K562 (cell line): ENCODE measurements at regions not wholly inside any gene's neighbourhood (a gene's known extent, or its start where the extent isn't known, plus 50 kb on each side); places are given as distances from the start of the nearest gene placed in this dataset.

Experiments used
- ATAC-seq: fragments of 200-7000 bp; cut with Tn5 transposase; 3 replicates; pipeline ENCODE4 v1.9.1; 2020; ENCODE audit warnings: moderate library complexity
- BruUV-seq: library from RNA; stranded (reverse); fragments of 400-500 nt; replicated peaks from 2 replicates; lab custom pipeline; 2021; lab: Mats Ljungman, UMichigan
- CTCF ChIA-PET: fragments of 300-600 bp; formaldehyde crosslinking; extraction: SDS; loops from one replicate; lab custom pipeline; 2021; ENCODE audit warnings: low intra/inter-chr PET ratio; lab: Yijun Ruan, JAX
- POLR2A ChIA-PET: fragments of 300-600, 350-650 bp; sonication (Branson Sonifier 250); formaldehyde crosslinking; extraction: SDS; loops from one replicate; lab custom pipeline; 2021; ENCODE audit warnings: antibody characterized with exemption, inconsistent platforms; lab: Yijun Ruan, JAX
- DNase-seq, 4 experiments: peaks; one replicate each; pipeline versions ENCODE4 v3.0.0 to v3.0.0-alpha.2; 2011 to 2018; ENCODE audit warnings: low spot score in 3 of 4, mixed read lengths in 3 of 4; ENCODE audit errors: extremely low read depth in 1 of 4
- FAIRE-seq: peaks from 2 replicates; lab custom pipeline; 2011; peaks lifted over from hg19 to GRCh38; lab: Jason Lieb, UNC
- H2AFZ ChIP-seq: 2 replicates; pipeline ENCODE4 v1.6.0; 2011; ENCODE audit warnings: low read depth, low read length, control low read depth, inconsistent platforms
- H3K27ac ChIP-seq: fragments of 200-600 bp; 3 replicates; pipeline ENCODE4 v1.8.0; 2011; ENCODE audit warnings: low read depth, mild to moderate bottlenecking, control low read depth, inconsistent platforms, low read length, moderate library complexity, mixed read lengths; ENCODE audit errors: extremely low read depth
- H3K27me3 ChIP-seq, 2 experiments: fragments of 300-600 bp in 1 of 2; 2 replicates in 1 of 2; 3 replicates in 1 of 2; pipeline versions ENCODE4 v1.6.0 to v1.8.0; 2011; ENCODE audit warnings: inconsistent platforms in 2 of 2, low read length in 2 of 2, mild to moderate bottlenecking in 1 of 2, mixed read lengths in 1 of 2, moderate library complexity in 1 of 2; ENCODE audit not compliant: control insufficient read depth in 2 of 2, insufficient read depth in 2 of 2
- H3K36me3 ChIP-seq: fragments of 300-600 bp; 3 replicates; pipeline ENCODE4 v1.8.0; 2011; ENCODE audit warnings: mild to moderate bottlenecking, low read length, inconsistent platforms; ENCODE audit not compliant: control insufficient read depth, insufficient read depth
- H3K4me1 ChIP-seq, 2 experiments: fragments of 200-600 bp in 1 of 2; replicated peaks in 1 of 2; 2 replicates in 1 of 2; 3 replicates in 1 of 2; pipeline versions ENCODE4 v1.5.1 to v1.8.0; 2011; ENCODE audit warnings: inconsistent platforms in 2 of 2, low read length in 2 of 2, mild to moderate bottlenecking in 1 of 2, mixed read lengths in 1 of 2, moderate library complexity in 1 of 2; ENCODE audit not compliant: control insufficient read depth in 2 of 2, insufficient read depth in 2 of 2
- H3K4me2 ChIP-seq: 2 replicates; pipeline ENCODE4 v1.6.1; 2011; ENCODE audit warnings: low read length, control low read depth, inconsistent platforms, mixed read lengths; ENCODE audit not compliant: insufficient read depth
- H3K4me3 ChIP-seq: fragments of 200-600 bp; sonication (generic), shearing (Covaris generic); 2 replicates; pipeline ENCODE4 v1.5.1; 2016; ENCODE audit warnings: control low read depth, inconsistent platforms
- H3K79me2 ChIP-seq: fragments of 200-600 bp; 3 replicates; pipeline ENCODE4 v1.8.0; 2011; ENCODE audit warnings: low read length, inconsistent platforms; ENCODE audit not compliant: control insufficient read depth, insufficient read depth
- H3K9ac ChIP-seq, 2 experiments: 2 replicates each; pipeline versions ENCODE4 v1.6.0 to v1.6.1; 2011; ENCODE audit warnings: low read depth in 2 of 2, low read length in 2 of 2, control low read depth in 1 of 2, inconsistent platforms in 1 of 2, mild to moderate bottlenecking in 1 of 2, mixed read lengths in 1 of 2; ENCODE audit not compliant: insufficient read depth in 1 of 2
- H3K9me1 ChIP-seq: one replicate; pipeline ENCODE4 v1.6.0; 2011; ENCODE audit warnings: inconsistent platforms, mild to moderate bottlenecking, low read length, moderate library complexity; ENCODE audit not compliant: control insufficient read depth, insufficient read depth
- H3K9me3 ChIP-seq: replicated peaks from 2 replicates; pipeline ENCODE4 v1.5.1; 2011; ENCODE audit warnings: low read depth, low read length, inconsistent platforms; ENCODE audit not compliant: control insufficient read depth, insufficient read depth
- H4K20me1 ChIP-seq: replicated peaks from 2 replicates; pipeline ENCODE4 v1.6.1; 2011; ENCODE audit warnings: low read length, inconsistent platforms, mixed read lengths; ENCODE audit not compliant: control insufficient read depth, insufficient read depth
- ARNT ChIP-seq, 2 experiments: fragments of 450-650 bp; IDR thresholded peaks; 2 replicates each; pipeline ENCODE4 v1.6.1; 2016; ENCODE audit warnings: mild to moderate bottlenecking in 1 of 2
- CREBBP ChIP-seq: IDR thresholded peaks from one replicate; pipeline ENCODE4 v1.6.1; 2012; ENCODE audit warnings: low read depth, mild to moderate bottlenecking, control low read depth, inconsistent platforms, low read length
- HDGF ChIP-seq: fragments of 450-650 bp; IDR thresholded peaks from 2 replicates; pipeline ENCODE4 v1.6.1; 2016
- HEY1 ChIP-seq: fragments of 250-450 bp; sonication (Bioruptor Pico); IDR thresholded peaks from 2 replicates; pipeline ENCODE4 v1.5.0; 2020; ENCODE audit warnings: mild to moderate bottlenecking, moderate library complexity, borderline replicate concordance
- HMG20B ChIP-seq: fragments of 250-450 bp; sonication (Bioruptor Pico); IDR thresholded peaks from 2 replicates; pipeline ENCODE4 v1.5.0; 2021; ENCODE audit warnings: mild to moderate bottlenecking
- KDM2B ChIP-seq: fragments of 250-450 bp; sonication (Bioruptor Pico); IDR thresholded peaks from 2 replicates; pipeline ENCODE4 v1.8.0; 2021; ENCODE audit warnings: mild to moderate bottlenecking, moderate library complexity
- LARP7 ChIP-seq: fragments of 450-650 bp; IDR thresholded peaks from 2 replicates; pipeline ENCODE4 v1.6.1; 2016
- MECOM ChIP-seq: fragments of 250-450 bp; sonication (Bioruptor Pico); IDR thresholded peaks from 2 replicates; pipeline ENCODE4 v1.8.0; 2022; ENCODE audit warnings: inconsistent platforms
- MYNN ChIP-seq, 2 experiments: sonication (generic); formaldehyde crosslinking in 1 of 2; IDR thresholded peaks; 2 replicates each; pipeline versions ENCODE4 v1.5.0 to v1.6.1; 2016 to 2020; ENCODE audit warnings: antibody characterized with exemption in 1 of 2, missing genetic modification reagents in 1 of 2
- NCOA4 ChIP-seq: fragments of 450-650 bp; IDR thresholded peaks from 2 replicates; pipeline ENCODE4 v1.6.1; 2018; ENCODE audit warnings: mild to moderate bottlenecking; ENCODE audit not compliant: partially characterized antibody
- NFE2 ChIP-seq: IDR thresholded peaks from 2 replicates; pipeline ENCODE4 v1.6.1; 2014; ENCODE audit warnings: antibody characterized with exemption, low read depth
- NRF1 ChIP-seq, 2 experiments: fragments of 450-650 bp; IDR thresholded peaks in 1 of 2; conservative IDR thresholded peaks in 1 of 2; 2 replicates each; pipeline ENCODE4 v1.6.1; 2014; ENCODE audit warnings: mild to moderate bottlenecking in 2 of 2
- PHF20 ChIP-seq: fragments of 450-650 bp; IDR thresholded peaks from 2 replicates; pipeline ENCODE4 v1.6.1; 2018; ENCODE audit not compliant: partially characterized antibody
- SMAD1 ChIP-seq: fragments of 150-350 bp; IDR thresholded peaks from 2 replicates; pipeline ENCODE4 v1.6.1; 2014; ENCODE audit warnings: low read length, low read depth; ENCODE audit not compliant: partially characterized antibody
- TARDBP ChIP-seq: fragments of 450-650 bp; IDR thresholded peaks from 2 replicates; pipeline ENCODE4 v1.6.1; 2016
- ZEB2 ChIP-seq: fragments of 450-650 bp; IDR thresholded peaks from 2 replicates; pipeline ENCODE4 v1.6.1; 2016
- ZNF12 ChIP-seq: sonication (generic); formaldehyde crosslinking; IDR thresholded peaks from 2 replicates; pipeline ENCODE4 v1.4.0; 2020; ENCODE audit warnings: mild to moderate bottlenecking, missing genetic modification reagents
- ZNF217 ChIP-seq: sonication (generic); formaldehyde crosslinking; IDR thresholded peaks from 2 replicates; pipeline ENCODE4 v1.8.0; 2022; ENCODE audit warnings: mild to moderate bottlenecking, missing genetic modification reagents
- ZNF780A ChIP-seq: fragments of 250-450 bp; sonication (Bioruptor Pico); IDR thresholded peaks from 2 replicates; pipeline ENCODE4 v1.5.0; 2021; ENCODE audit warnings: mild to moderate bottlenecking
- WGBS: fragments of 100-300 bp; shearing (Covaris generic); methylation state at CpG from one replicate; pipeline ENCODE4 v1.1.6; 2016; ENCODE audit warnings: low coverage, mixed read lengths; ENCODE audit not compliant: insufficient coverage; ENCODE audit errors: missing lambda C conversion rate; 5-methylcytosine and 5-hydroxymethylcytosine counted together
- in situ Hi-C: fragments of 300-500 bp; cut with MboI; formaldehyde crosslinking; loops from 4 replicates; pipeline ENCODE4 v1.15.0; 2018; ENCODE audit warnings: inconsistent platforms, mixed read lengths
- intact Hi-C: fragments of 100-400 bp; cut with micrococcal nuclease; formaldehyde crosslinking; loops from 2 replicates; pipeline ENCODE4 v1.14.2; 2022
- TF ChIP-seq, protein P1 (sequence below): sonication (generic); formaldehyde crosslinking; IDR thresholded peaks from 2 replicates; pipeline ENCODE4 v1.8.0; 2022; ENCODE audit warnings: missing genetic modification reagents, mild to moderate bottlenecking, moderate library complexity, borderline replicate concordance
- TF ChIP-seq, protein P2 (sequence below): fragments of 250-450 bp; sonication (Bioruptor Pico); IDR thresholded peaks from 2 replicates; pipeline ENCODE4 v1.4.0; 2020; ENCODE audit warnings: mild to moderate bottlenecking

DNA sequence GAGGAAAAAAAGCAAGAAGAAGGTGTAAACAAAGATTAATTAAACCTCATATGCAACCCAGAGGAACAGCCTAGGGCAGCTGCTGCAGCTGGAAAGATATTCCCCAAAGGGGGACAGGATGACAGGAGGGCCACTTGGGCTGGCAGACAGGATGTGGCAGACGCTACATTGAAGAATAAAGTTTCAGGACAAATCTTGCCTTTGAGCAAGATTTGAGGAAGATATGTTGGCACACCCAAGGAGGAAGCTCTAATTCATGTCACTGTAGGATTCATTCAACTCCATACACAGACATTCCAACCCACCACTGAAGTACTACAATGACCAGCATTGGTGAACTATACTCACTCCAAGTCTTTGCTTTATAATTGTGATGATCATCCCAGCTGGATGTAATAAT, 504.0 kb downstream of the SHQ1 start:
- CTCF ChIA-PET: no interaction called here
- intact Hi-C loops: no loop called here

DNA sequence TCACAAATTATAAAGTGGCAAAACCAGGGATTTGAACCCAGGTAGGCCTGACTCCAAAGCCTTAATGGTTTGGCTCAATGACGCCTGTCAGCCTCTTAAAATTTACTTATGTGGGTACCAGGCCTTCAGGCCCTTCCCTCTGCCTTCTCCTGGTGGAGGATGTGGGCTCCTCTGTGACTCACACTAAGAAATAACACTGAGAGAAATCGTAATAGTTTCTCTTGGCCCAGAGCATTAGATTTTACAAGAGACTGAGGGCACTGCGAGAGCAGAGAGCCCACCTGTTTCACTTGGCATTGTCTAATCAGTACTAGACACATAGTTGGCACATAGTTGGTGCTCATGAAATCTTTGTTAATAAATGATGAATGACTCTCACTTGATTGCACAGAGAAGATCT, 505.2 kb downstream of the SHQ1 start:
- in situ Hi-C loops (no loop called here), intact Hi-C loops (no loop called here)
- Histone ChIP-seq H3K9me3 (no peaks in the 10 kb centered on the region; the same call in 1 of the 2 replicates), H3K27ac (no peak overlapping the region), H3K36me3 (no peaks in the 10 kb centered on the region), H3K79me2 (no peaks in the 10 kb centered on the region), H3K4me1 (peaks cover 23 to 25% of the 10 kb centered on the region in 2 experiments), H3K9ac (no peak overlapping the region), H3K4me3 (no peak overlapping the region), H3K9me1 (no peaks in the 10 kb centered on the region), H3K27me3 (no peaks in the 10 kb centered on the region), H4K20me1 (no peaks in the 10 kb centered on the region), H2AFZ (no peak overlapping the region), H3K4me2 (no peak overlapping the region)
- BruUV-seq: no TSS peak
- WGBS: 44% methylated on average over 3 of the region's 3 CpGs
- ATAC-seq (no peak), DNase-seq (no peak), FAIRE-seq (no peak)
- ChIA-PET CTCF (no interaction called here), POLR2A (no interaction called here)
- no peak for TF ChIP-seq ARNT (IDR thresholded peaks at IDR 0.05)
- TF ChIP-seq ZNF12 (CRISPR knock-in tag): no peak
- no peak for TF ChIP-seq NFE2
- no peak for TF ChIP-seq KDM2B (CRISPR knock-in tag)
- no peak for TF ChIP-seq NCOA4
- no peak for TF ChIP-seq MYNN (IDR thresholded peaks at IDR 0.05)
- no peak for TF ChIP-seq MYNN (CRISPR knock-in tag; IDR thresholded peaks at IDR 0.05)
- TF ChIP-seq, protein P1, sequence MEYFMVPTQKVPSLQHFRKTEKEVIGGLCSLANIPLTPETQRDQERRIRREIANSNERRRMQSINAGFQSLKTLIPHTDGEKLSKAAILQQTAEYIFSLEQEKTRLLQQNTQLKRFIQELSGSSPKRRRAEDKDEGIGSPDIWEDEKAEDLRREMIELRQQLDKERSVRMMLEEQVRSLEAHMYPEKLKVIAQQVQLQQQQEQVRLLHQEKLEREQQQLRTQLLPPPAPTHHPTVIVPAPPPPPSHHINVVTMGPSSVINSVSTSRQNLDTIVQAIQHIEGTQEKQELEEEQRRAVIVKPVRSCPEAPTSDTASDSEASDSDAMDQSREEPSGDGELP (CRISPR knock-in tag): no peak
- TF ChIP-seq ZEB2: no peak
- TF ChIP-seq HEY1 (CRISPR knock-in tag): no peak
- no peak for TF ChIP-seq HMG20B (CRISPR knock-in tag)
- TF ChIP-seq HDGF: no peak
- no peak for TF ChIP-seq SMAD1
- TF ChIP-seq ZNF217 (CRISPR knock-in tag): no peak

More for the DNA sequence above, 504.0 kb downstream of the SHQ1 start:
- Histone ChIP-seq H3K27ac (no peak overlapping the region), H3K9me3 (no peaks in the 10 kb centered on the region), H3K79me2 (no peaks in the 10 kb centered on the region), H2AFZ (no peak overlapping the region), H4K20me1 (no peaks in the 10 kb centered on the region), H3K27me3 (no peaks in the 10 kb centered on the region), H3K4me3 (no peak overlapping the region), H3K4me2 (no peak overlapping the region), H3K4me1 (peaks cover 12 to 15% of the 10 kb centered on the region in 2 experiments), H3K36me3 (no peaks in the 10 kb centered on the region), H3K9ac (no peak overlapping the region), H3K9me1 (no peaks in the 10 kb centered on the region)
- DNase-seq: no peak
- no TSS peak for BruUV-seq
- in situ Hi-C loops: no loop called here
- no peak for FAIRE-seq
- POLR2A ChIA-PET: no interaction called here
- WGBS: 100% methylated on average over 1 of the region's 1 CpG
- ATAC-seq: no peak
- TF ChIP-seq ZNF780A (no peak), PHF20 (no peak), NRF1 (conservative IDR thresholded peaks at IDR 0.05 in 1 of 2, IDR thresholded peaks at IDR 0.05 in 1 of 2) (no peak), NFE2 (no peak), TARDBP (no peak), CREBBP (no peak), LARP7 (no peak), MECOM (CRISPR knock-in tag) (no peak)
- TF ChIP-seq, protein P2, sequence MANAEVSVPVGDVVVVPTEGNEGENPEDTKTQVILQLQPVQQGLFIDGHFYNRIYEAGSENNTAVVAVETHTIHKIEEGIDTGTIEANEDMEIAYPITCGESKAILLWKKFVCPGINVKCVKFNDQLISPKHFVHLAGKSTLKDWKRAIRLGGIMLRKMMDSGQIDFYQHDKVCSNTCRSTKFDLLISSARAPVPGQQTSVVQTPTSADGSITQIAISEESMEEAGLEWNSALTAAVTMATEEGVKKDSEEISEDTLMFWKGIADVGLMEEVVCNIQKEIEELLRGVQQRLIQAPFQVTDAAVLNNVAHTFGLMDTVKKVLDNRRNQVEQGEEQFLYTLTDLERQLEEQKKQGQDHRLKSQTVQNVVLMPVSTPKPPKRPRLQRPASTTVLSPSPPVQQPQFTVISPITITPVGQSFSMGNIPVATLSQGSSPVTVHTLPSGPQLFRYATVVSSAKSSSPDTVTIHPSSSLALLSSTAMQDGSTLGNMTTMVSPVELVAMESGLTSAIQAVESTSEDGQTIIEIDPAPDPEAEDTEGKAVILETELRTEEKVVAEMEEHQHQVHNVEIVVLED (CRISPR knock-in tag): no peak
